H1 (cell line): ENCODE measurements at regions not wholly inside any gene's neighbourhood (a gene's known extent, or its start where the extent isn't known, plus 50 kb on each side); places are given as distances from the start of the nearest gene placed in this dataset.

Experiments
- JUN ChIP-seq: IDR thresholded peaks from 2 replicates; pipeline ENCODE4 v1.6.1; 2011; ENCODE audit warnings: low read depth, mild to moderate bottlenecking, improper control_type of control experiment, low read length
- KDM1A ChIP-seq: fragments of 200-600, 300-600 bp; sonication (generic); IDR thresholded peaks from 2 replicates; pipeline ENCODE4 v1.7.1; 2016; ENCODE audit warnings: mild to moderate bottlenecking, low read length, borderline replicate concordance
- POLR2AphosphoS5 ChIP-seq: IDR thresholded peaks from 2 replicates; pipeline ENCODE4 v1.6.1; 2011; ENCODE audit warnings: low read depth, low read length
- YY1 ChIP-seq: IDR thresholded peaks from 2 replicates; pipeline ENCODE4 v1.6.1; 2011; ENCODE audit warnings: low read depth, mild to moderate bottlenecking, low read length
- TF ChIP-seq, protein P1 (sequence below), 3 experiments: IDR thresholded peaks; 1 replicate in 2 of 3; 2 replicates in 1 of 3; pipeline versions ENCODE4 v1.5.1 to v1.6.1; 2011; ENCODE audit warnings: low read length in 3 of 3, mild to moderate bottlenecking in 3 of 3, inconsistent platforms in 2 of 3, low read depth in 1 of 3, moderate library complexity in 1 of 3; ENCODE audit not compliant: insufficient read depth in 1 of 3; ENCODE audit errors: control extremely low read depth in 1 of 3
- TF ChIP-seq, protein P2 (sequence below): IDR thresholded peaks from 2 replicates; pipeline ENCODE4 v1.6.1; 2011; ENCODE audit warnings: low read length, improper control_type of control experiment

DNA sequence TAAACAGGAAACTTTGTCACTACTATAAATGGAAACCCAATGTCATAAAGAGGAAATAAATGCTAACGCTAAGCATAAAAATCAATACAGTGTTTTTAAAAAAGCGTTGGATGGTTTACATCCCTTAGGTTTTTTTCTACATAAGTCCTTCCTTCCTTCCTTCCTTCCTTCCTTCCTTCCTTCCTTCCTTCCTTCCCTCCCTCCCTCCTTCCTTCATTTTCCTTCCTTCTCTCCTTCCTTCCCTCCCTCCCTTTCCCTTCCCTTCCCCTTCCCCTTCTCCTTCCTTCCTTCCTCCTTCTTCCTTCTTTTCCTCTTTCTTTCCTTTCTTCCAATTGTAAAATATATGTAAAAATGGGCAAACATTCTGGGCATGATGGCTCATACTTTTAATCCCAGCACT lies 108.3 kb downstream of the HAPSTR1 start:
- TF ChIP-seq JUN (no peak), YY1 (no peak), POLR2AphosphoS5 (no peak), KDM1A (no peak)
- TF ChIP-seq, protein P1, sequence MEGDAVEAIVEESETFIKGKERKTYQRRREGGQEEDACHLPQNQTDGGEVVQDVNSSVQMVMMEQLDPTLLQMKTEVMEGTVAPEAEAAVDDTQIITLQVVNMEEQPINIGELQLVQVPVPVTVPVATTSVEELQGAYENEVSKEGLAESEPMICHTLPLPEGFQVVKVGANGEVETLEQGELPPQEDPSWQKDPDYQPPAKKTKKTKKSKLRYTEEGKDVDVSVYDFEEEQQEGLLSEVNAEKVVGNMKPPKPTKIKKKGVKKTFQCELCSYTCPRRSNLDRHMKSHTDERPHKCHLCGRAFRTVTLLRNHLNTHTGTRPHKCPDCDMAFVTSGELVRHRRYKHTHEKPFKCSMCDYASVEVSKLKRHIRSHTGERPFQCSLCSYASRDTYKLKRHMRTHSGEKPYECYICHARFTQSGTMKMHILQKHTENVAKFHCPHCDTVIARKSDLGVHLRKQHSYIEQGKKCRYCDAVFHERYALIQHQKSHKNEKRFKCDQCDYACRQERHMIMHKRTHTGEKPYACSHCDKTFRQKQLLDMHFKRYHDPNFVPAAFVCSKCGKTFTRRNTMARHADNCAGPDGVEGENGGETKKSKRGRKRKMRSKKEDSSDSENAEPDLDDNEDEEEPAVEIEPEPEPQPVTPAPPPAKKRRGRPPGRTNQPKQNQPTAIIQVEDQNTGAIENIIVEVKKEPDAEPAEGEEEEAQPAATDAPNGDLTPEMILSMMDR (IDR thresholded peaks at IDR 0.05; ENCODE audit: control extremely low read depth in 1 of 3, insufficient read depth in 1 of 3, low read depth in 1 of 3, low read length in 3 of 3): no peak
- TF ChIP-seq, protein P2, sequence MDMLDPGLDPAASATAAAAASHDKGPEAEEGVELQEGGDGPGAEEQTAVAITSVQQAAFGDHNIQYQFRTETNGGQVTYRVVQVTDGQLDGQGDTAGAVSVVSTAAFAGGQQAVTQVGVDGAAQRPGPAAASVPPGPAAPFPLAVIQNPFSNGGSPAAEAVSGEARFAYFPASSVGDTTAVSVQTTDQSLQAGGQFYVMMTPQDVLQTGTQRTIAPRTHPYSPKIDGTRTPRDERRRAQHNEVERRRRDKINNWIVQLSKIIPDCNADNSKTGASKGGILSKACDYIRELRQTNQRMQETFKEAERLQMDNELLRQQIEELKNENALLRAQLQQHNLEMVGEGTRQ: no peak
